SK-N-SH (cell line): ENCODE measurements at regions not wholly inside any gene's neighbourhood (a gene's known extent, or its start where the extent isn't known, plus 50 kb on each side); places are given as distances from the start of the nearest gene placed in this dataset.
"Not testable (repeated sequence)": the region's sequence is repeated elsewhere in the genome, so short reads cannot be mapped to it uniquely, and the experiment has no call there.

ENCODE experiments used
- CTCF ChIA-PET: fragments of 300-600, 350-600 bp; formaldehyde crosslinking; extraction: SDS; loops from one replicate; lab custom pipeline; 2021; lab: Yijun Ruan, JAX
- POLR2A ChIA-PET: fragments of 350-600 bp; sonication (Branson Sonifier 250); formaldehyde crosslinking; extraction: SDS; loops from one replicate; lab custom pipeline; 2020; ENCODE audit warnings: antibody characterized with exemption, inconsistent platforms; lab: Yijun Ruan, JAX
- DNase-seq: peaks from one replicate; pipeline ENCODE4 v3.0.0; 2012
- H2AFZ ChIP-seq: fragments of 200-600 bp; sonication (generic); 2 replicates; pipeline ENCODE4 v1.8.1; 2016; ENCODE audit warnings: antibody characterized with exemption, mild to moderate bottlenecking, low read depth
- H3F3A ChIP-seq: fragments of 200-600 bp; sonication (generic); replicated peaks from 2 replicates; pipeline ENCODE3; 2016; ENCODE audit warnings: antibody characterized with exemption, mild to moderate bottlenecking; ENCODE audit not compliant: insufficient read depth
- H3K27ac ChIP-seq, 2 experiments: fragments of 200-500 bp in 1 of 2; fragments of 200-600 bp in 1 of 2; sonication (Bioruptor generic) in 1 of 2; sonication (generic), shearing (Covaris generic) in 1 of 2; 2 replicates each; pipeline versions ENCODE4 v1.5.1 to v1.6.1; 2014 to 2016; ENCODE audit warnings: low read depth in 2 of 2, inconsistent platforms in 1 of 2, low read length in 1 of 2, mild to moderate bottlenecking in 1 of 2, mixed read lengths in 1 of 2
- H3K27me3 ChIP-seq: fragments of 200-600 bp; sonication (generic), shearing (Covaris generic); 2 replicates; pipeline ENCODE4 v1.6.1; 2016; ENCODE audit warnings: mixed run types; ENCODE audit not compliant: insufficient read depth
- H3K36me3 ChIP-seq, 2 experiments: fragments of 200-500 bp in 1 of 2; fragments of 200-600 bp in 1 of 2; sonication (Bioruptor generic) in 1 of 2; sonication (generic) in 1 of 2; replicated peaks in 1 of 2; 2 replicates each; pipeline versions ENCODE3 to v1.5.1; 2014 to 2016; ENCODE audit warnings: low read length in 1 of 2, mild to moderate bottlenecking in 1 of 2; ENCODE audit not compliant: insufficient read depth in 2 of 2, control insufficient read depth in 1 of 2
- H3K4me1 ChIP-seq, 2 experiments: fragments of 200-500 bp in 1 of 2; fragments of 200-600 bp in 1 of 2; sonication (Bioruptor generic) in 1 of 2; sonication (generic), shearing (Covaris generic) in 1 of 2; 2 replicates each; pipeline versions ENCODE4 v1.5.1 to v1.6.1; 2014 to 2016; ENCODE audit warnings: low read depth in 1 of 2, low read length in 1 of 2, mixed run types in 1 of 2; ENCODE audit not compliant: insufficient read depth in 2 of 2, control insufficient read depth in 1 of 2
- H3K4me2 ChIP-seq: fragments of 200-600 bp; sonication (generic), shearing (Covaris generic); 2 replicates; pipeline ENCODE4 v1.6.1; 2017; ENCODE audit warnings: mixed run types
- H3K4me3 ChIP-seq, 2 experiments: fragments of 200-500 bp in 1 of 2; fragments of 200-600 bp in 1 of 2; sonication (Bioruptor generic) in 1 of 2; sonication (generic), shearing (Covaris generic) in 1 of 2; 2 replicates each; pipeline versions ENCODE4 v1.5.1 to v1.8.1; 2014 to 2016; ENCODE audit warnings: low read depth in 2 of 2, inconsistent platforms in 1 of 2, low read length in 1 of 2, mild to moderate bottlenecking in 1 of 2, mixed read lengths in 1 of 2, moderate library complexity in 1 of 2
- H3K79me2 ChIP-seq: fragments of 200-600 bp; sonication (generic); 2 replicates; pipeline ENCODE4 v1.8.1; 2017; ENCODE audit warnings: mild to moderate bottlenecking; ENCODE audit not compliant: insufficient read depth
- H3K9ac ChIP-seq: fragments of 200-600 bp; sonication (generic); 2 replicates; pipeline ENCODE4 v1.6.1; 2017; ENCODE audit warnings: mixed run types
- H3K9me2 ChIP-seq: fragments of 200-600 bp; sonication (generic); 2 replicates; pipeline ENCODE4 v1.6.1; 2017; ENCODE audit warnings: mixed run types
- H3K9me3 ChIP-seq: fragments of 200-600 bp; sonication (generic); 2 replicates; pipeline ENCODE4 v1.6.1; 2017; ENCODE audit warnings: mixed run types, mild to moderate bottlenecking, moderate library complexity
- H4K20me1 ChIP-seq: fragments of 200-600 bp; sonication (generic); 2 replicates; pipeline ENCODE4 v1.6.1; 2017; ENCODE audit warnings: mild to moderate bottlenecking, mixed run types; ENCODE audit not compliant: insufficient read depth
- CHD2 ChIP-seq: fragments of 150-350 bp; IDR thresholded peaks from 2 replicates; pipeline ENCODE4 v1.6.1; 2018; ENCODE audit warnings: low read length; ENCODE audit not compliant: partially characterized antibody
- CTCF ChIP-seq: fragments of 200-600 bp; sonication (generic); IDR thresholded peaks from 2 replicates; pipeline ENCODE4 v1.6.1; 2017; ENCODE audit warnings: antibody characterized with exemption, mild to moderate bottlenecking, moderate library complexity
- EP300 ChIP-seq, 2 experiments: IDR thresholded peaks; 2 replicates each; pipeline versions ENCODE4 v1.4.0 to v1.6.1; 2012; ENCODE audit warnings: borderline replicate concordance in 1 of 2, low read depth in 1 of 2, low read length in 1 of 2
- FOSL2 ChIP-seq: IDR thresholded peaks from 2 replicates; pipeline ENCODE4 v1.4.0; 2012; ENCODE audit warnings: low read depth, mild to moderate bottlenecking, moderate library complexity, borderline replicate concordance
- FOXJ3 ChIP-seq: sonication (generic); formaldehyde crosslinking; IDR thresholded peaks from 2 replicates; pipeline ENCODE4 v1.5.1; 2020; ENCODE audit warnings: mild to moderate bottlenecking, missing genetic modification reagents
- GATA2 ChIP-seq: sonication (generic); formaldehyde crosslinking; IDR thresholded peaks from 2 replicates; pipeline ENCODE4 v1.5.0; 2020; ENCODE audit warnings: mild to moderate bottlenecking, missing genetic modification reagents
- JUND ChIP-seq: IDR thresholded peaks from 2 replicates; pipeline ENCODE4 v1.4.0; 2012
- NFIC ChIP-seq: IDR thresholded peaks from 2 replicates; pipeline ENCODE4 v1.4.0; 2012; ENCODE audit warnings: borderline replicate concordance
- REST ChIP-seq: IDR thresholded peaks from 2 replicates; pipeline ENCODE4 v1.6.1; 2012; ENCODE audit warnings: mild to moderate bottlenecking, low read depth, low read length, moderate library complexity
- SMC3 ChIP-seq: IDR thresholded peaks from 2 replicates; pipeline ENCODE4 v1.6.1; 2012; ENCODE audit warnings: low read depth, low read length, improper control_type of control experiment
- TAF1 ChIP-seq: IDR thresholded peaks from 2 replicates; pipeline ENCODE4 v1.6.1; 2012; ENCODE audit warnings: low read depth, mild to moderate bottlenecking, low read length, moderate library complexity, borderline replicate concordance
- TCF12 ChIP-seq: IDR thresholded peaks from 2 replicates; pipeline ENCODE4 v1.4.0; 2012
- TEAD4 ChIP-seq: IDR thresholded peaks from 2 replicates; pipeline ENCODE4 v1.4.0; 2012; ENCODE audit warnings: mild to moderate bottlenecking, borderline replicate concordance; ENCODE audit not compliant: insufficient read depth
- YY1 ChIP-seq: IDR thresholded peaks from 2 replicates; pipeline ENCODE4 v1.4.0; 2012; ENCODE audit warnings: low read depth, mild to moderate bottlenecking
- WGBS: methylation state at CpG from one replicate; pipeline ENCODE4 v1.1.6; 2017; ENCODE audit warnings: low lambda C conversion rate; 5-methylcytosine and 5-hydroxymethylcytosine counted together

- Histone ChIP-seq H3K4me3 (no peak overlapping the region), H2AFZ (no peak overlapping the region), H3F3A (no peaks in the 10 kb centered on the region), H4K20me1 (no peaks in the 10 kb centered on the region), H3K36me3 (no peaks in the 10 kb centered on the region), H3K9me2 (no peaks in the 10 kb centered on the region), H3K9me3 (no peaks in the 10 kb centered on the region), H3K27me3 (no peaks in the 10 kb centered on the region), H3K4me1 (no peaks in the 10 kb centered on the region), H3K27ac (no peak overlapping the region), H3K4me2 (no peak overlapping the region), H3K79me2 (no peaks in the 10 kb centered on the region), H3K9ac (no peak overlapping the region)
- no peak for DNase-seq
- WGBS, result 28% methylated on average over 3 of the region's 3 CpGs
- CTCF ChIA-PET, result no interaction called here
- POLR2A ChIA-PET, result no interaction called here
- TF ChIP-seq SMC3 (no peak), FOSL2 (no peak), TCF12 (no peak), CHD2 (no peak), NFIC (no peak), TEAD4 (no peak), CTCF (no peak), REST (no peak)
These were observed 866.3 kb upstream of the WWC1 start for GRCh38 chr5:167425161-167425560.

DNA sequence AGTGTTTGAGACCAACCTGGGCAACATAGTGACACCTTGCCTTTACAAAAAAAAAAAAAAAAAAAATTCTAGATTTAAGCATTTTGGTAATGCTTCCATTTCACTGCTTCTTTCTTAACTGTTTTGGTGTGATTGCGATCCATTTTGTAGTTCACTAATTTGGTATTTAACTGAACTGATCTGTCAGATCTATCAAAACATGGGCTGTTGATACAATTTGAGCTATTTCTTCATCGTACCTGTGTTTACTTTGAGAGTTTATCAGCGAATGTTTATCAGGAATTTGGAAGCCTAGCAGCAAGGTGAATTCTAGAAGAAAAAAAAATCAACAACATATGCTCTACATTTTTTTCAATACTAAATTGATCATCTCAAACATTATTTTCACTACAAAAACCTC lies 864.9 kb upstream of the WWC1 start:
- no peak overlapping the region for H3K4me2 ChIP-seq
- H3K4me3 ChIP-seq, result no peak overlapping the region
- no peaks in the 10 kb centered on the region for H3K4me1 ChIP-seq
- ChIA-PET CTCF (no interaction called here), POLR2A (no interaction called here)
- H2AFZ ChIP-seq, result no peak overlapping the region
- no peaks in the 10 kb centered on the region for H3K27me3 ChIP-seq
- TF ChIP-seq SMC3, result no peak
- TF ChIP-seq GATA2 (CRISPR knock-in tag), result no peak
- TF ChIP-seq NFIC, result no peak
- TF ChIP-seq FOXJ3, result no peak
- TF ChIP-seq TEAD4, result no peak
- TF ChIP-seq TCF12, result no peak
- no peak for TF ChIP-seq TAF1
- TF ChIP-seq JUND, result no peak
- no peak for TF ChIP-seq YY1
- no peak for TF ChIP-seq EP300 (IDR thresholded peaks at IDR 0.05; ENCODE audit: borderline replicate concordance in 1 of 2, low read depth in 1 of 2, low read length in 1 of 2)
- no peaks in the 10 kb centered on the region for H4K20me1 ChIP-seq
- no peaks in the 10 kb centered on the region for H3K79me2 ChIP-seq
- no peak overlapping the region for H3K9ac ChIP-seq
- DNase-seq, result no peak
- H3K9me2 ChIP-seq, result no peaks in the 10 kb centered on the region
- no peaks in the 10 kb centered on the region for H3K36me3 ChIP-seq
- no peaks in the 10 kb centered on the region for H3F3A ChIP-seq
- H3K27ac ChIP-seq, result no peak overlapping the region
- no peaks in the 10 kb centered on the region for H3K9me3 ChIP-seq
- WGBS, result 38% methylated on average over 3 of the region's 3 CpGs

DNA sequence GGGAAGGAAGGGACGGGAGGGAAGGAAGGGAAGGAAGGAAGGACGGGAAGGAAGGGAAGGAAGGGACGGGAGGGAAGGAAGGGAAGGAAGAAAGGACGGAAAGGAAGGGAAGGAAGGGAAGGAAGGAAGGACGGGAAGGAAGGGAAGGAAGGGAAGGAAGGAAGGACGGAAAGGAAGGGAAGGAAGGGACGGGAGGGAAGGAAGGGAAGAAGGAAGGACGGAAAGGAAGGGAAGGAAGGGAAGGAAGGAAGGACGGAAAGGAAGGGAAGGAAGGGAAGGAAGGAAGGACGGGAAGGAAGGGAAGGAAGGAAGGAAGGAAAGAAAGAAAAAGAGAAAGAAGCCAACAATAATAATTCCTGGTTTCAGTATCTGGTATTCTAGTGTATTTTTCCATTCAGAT lies 863.8 kb upstream of the WWC1 start:
- H3K9me2 ChIP-seq, H3K4me2 ChIP-seq, H3K9ac ChIP-seq, H3K4me3 ChIP-seq, CTCF ChIA-PET, POLR2A ChIA-PET, H3K36me3 ChIP-seq, H3K79me2 ChIP-seq, H3K27ac ChIP-seq, H2AFZ ChIP-seq, H4K20me1 ChIP-seq, H3K27me3 ChIP-seq, DNase-seq, H3K4me1 ChIP-seq, H3K9me3 ChIP-seq, H3F3A ChIP-seq: not testable (repeated sequence)
- 70% methylated on average over 10 of the region's 10 CpGs for WGBS
